ENCODE measurements at regions not wholly inside any gene's neighbourhood (a gene's known extent, or its start where the extent isn't known, plus 50 kb on each side); places are given as distances from the start of the nearest gene placed in this dataset.
"Not testable (repeated sequence)": the region's sequence is repeated elsewhere in the genome, so short reads cannot be mapped to it uniquely, and the experiment has no call there.

GRCh38 chr20:48034751-48035150, 249.5 kb upstream of the SULF2 start:
- H3K4me3 Mint-ChIP-seq: no peak overlapping the region
- no peaks in the 10 kb centered on the region for H3K9me3 ChIP-seq (ENCODE audit: low read depth)
- peaks cover 8% of the 10 kb centered on the region for H3K9me3 Mint-ChIP-seq
- H3K4me2 ChIP-seq: no peak overlapping the region
- H2AFZ ChIP-seq (replicated peaks): no peak overlapping the region
- H3K4me1 Mint-ChIP-seq: peaks cover 26% of the 10 kb centered on the region
- H3K27me3 Mint-ChIP-seq (ENCODE audit: insufficient read depth, low read depth): peaks cover 21% of the 10 kb centered on the region
- H3K4me1 ChIP-seq: peaks cover 4% of the 10 kb centered on the region
- H3K9ac ChIP-seq: no peak overlapping the region
- no peak for DNase-seq (ENCODE audit: low spot score)
- no peaks in the 10 kb centered on the region for H3K36me3 ChIP-seq
- H3K27me3 ChIP-seq: no peaks in the 10 kb centered on the region
- TF ChIP-seq EZH2phosphoT487 (IDR thresholded peaks at IDR 0.05) (no peak), EZH2 (IDR thresholded peaks at IDR 0.05) (no peak), CTCF (IDR thresholded peaks at IDR 0.05) (no peak)
- H3K36me3 Mint-ChIP-seq: no peaks in the 10 kb centered on the region
- no peak overlapping the region for H3K27ac ChIP-seq
- no peaks in the 10 kb centered on the region for H3F3A ChIP-seq (ENCODE audit: low read depth)
- H3K4me3 ChIP-seq: no peak overlapping the region
- H3K27ac Mint-ChIP-seq: no peak overlapping the region
- H3K79me2 ChIP-seq (ENCODE audit: low read depth): no peaks in the 10 kb centered on the region
- no peaks in the 10 kb centered on the region for H4K20me1 ChIP-seq (ENCODE audit: low read depth)

GRCh38 chr20:48033005-48033404, 247.7 kb upstream of the SULF2 start:
- not testable (repeated sequence) for H3K9me3 Mint-ChIP-seq; H3K9me3 ChIP-seq (ENCODE audit: low read depth); H3K9ac ChIP-seq; H3F3A ChIP-seq (ENCODE audit: low read depth); H3K27ac ChIP-seq; H3K27me3 Mint-ChIP-seq (ENCODE audit: insufficient read depth, low read depth); H2AFZ ChIP-seq (replicated peaks); H3K36me3 ChIP-seq; H4K20me1 ChIP-seq (ENCODE audit: low read depth); H3K4me3 Mint-ChIP-seq; H3K4me2 ChIP-seq; H3K27me3 ChIP-seq; H3K36me3 Mint-ChIP-seq; H3K4me1 ChIP-seq; H3K4me3 ChIP-seq; DNase-seq (ENCODE audit: low spot score); H3K27ac Mint-ChIP-seq; H3K79me2 ChIP-seq (ENCODE audit: low read depth)
- peaks cover 27% of the 10 kb centered on the region for H3K4me1 Mint-ChIP-seq

GRCh38 chr20:48031122-48031521, 245.8 kb upstream of the SULF2 start:
- Mint-ChIP-seq H3K9me3 (peaks cover 9% of the 10 kb centered on the region), H3K27ac (no peak overlapping the region), H3K4me1 (peaks cover 23% of the 10 kb centered on the region), H3K36me3 (no peaks in the 10 kb centered on the region), H3K4me3 (no peak overlapping the region), H3K27me3 (ENCODE audit: insufficient read depth, low read depth) (peaks cover 13% of the 10 kb centered on the region)
- Histone ChIP-seq H3K36me3 (no peaks in the 10 kb centered on the region), H3K4me2 (no peak overlapping the region), H3K4me3 (no peak overlapping the region), H4K20me1 (ENCODE audit: low read depth) (no peaks in the 10 kb centered on the region), H3K4me1 (peaks cover 5% of the 10 kb centered on the region), H3K27ac (no peak overlapping the region), H2AFZ (replicated peaks) (no peak overlapping the region), H3K9ac (no peak overlapping the region), H3K27me3 (no peaks in the 10 kb centered on the region), H3K79me2 (ENCODE audit: low read depth) (no peaks in the 10 kb centered on the region), H3F3A (ENCODE audit: low read depth) (no peaks in the 10 kb centered on the region), H3K9me3 (ENCODE audit: low read depth) (no peaks in the 10 kb centered on the region)
- TF ChIP-seq CTCF (IDR thresholded peaks at IDR 0.05) (no peak), EZH2phosphoT487 (IDR thresholded peaks at IDR 0.05) (no peak), EZH2 (IDR thresholded peaks at IDR 0.05) (no peak)
- DNase-seq (ENCODE audit: low spot score): no peak

- peaks cover 15% of the 10 kb centered on the region for H3K9me3 Mint-ChIP-seq
- no peaks in the 10 kb centered on the region for H3F3A ChIP-seq (ENCODE audit: low read depth)
- H3K9me3 ChIP-seq (ENCODE audit: low read depth): no peaks in the 10 kb centered on the region
- no peak overlapping the region for H3K27ac Mint-ChIP-seq
- H3K36me3 ChIP-seq: no peaks in the 10 kb centered on the region
- no peaks in the 10 kb centered on the region for H3K79me2 ChIP-seq (ENCODE audit: low read depth)
- DNase-seq (ENCODE audit: low spot score): no peak
- H3K4me1 ChIP-seq: peaks cover 5% of the 10 kb centered on the region
- no peaks in the 10 kb centered on the region for H4K20me1 ChIP-seq (ENCODE audit: low read depth)
- H3K36me3 Mint-ChIP-seq: no peaks in the 10 kb centered on the region
- no peak overlapping the region for H3K9ac ChIP-seq
- no peak overlapping the region for H3K4me2 ChIP-seq
- peak overlapping the region; percentile 31 for H2AFZ ChIP-seq (replicated peaks)
- no peak overlapping the region for H3K4me3 Mint-ChIP-seq
- TF ChIP-seq CTCF (IDR thresholded peaks at IDR 0.05) (no peak), EZH2phosphoT487 (IDR thresholded peaks at IDR 0.05) (no peak), EZH2 (IDR thresholded peaks at IDR 0.05) (no peak)
- H3K4me1 Mint-ChIP-seq: peaks cover 31% of the 10 kb centered on the region
- H3K4me3 ChIP-seq: no peak overlapping the region
- no peak overlapping the region for H3K27ac ChIP-seq
- H3K27me3 Mint-ChIP-seq (ENCODE audit: insufficient read depth, low read depth): peaks cover 7% of the 10 kb centered on the region
- H3K27me3 ChIP-seq: no peaks in the 10 kb centered on the region
Observed at GRCh38 chr20:48026981-48027592, 241.8 kb upstream of the SULF2 start.
